ENCODE measurements at regions not wholly inside any gene's neighbourhood (a gene's known extent, or its start where the extent isn't known, plus 50 kb on each side); places are given as distances from the start of the nearest gene placed in this dataset.

DNA sequence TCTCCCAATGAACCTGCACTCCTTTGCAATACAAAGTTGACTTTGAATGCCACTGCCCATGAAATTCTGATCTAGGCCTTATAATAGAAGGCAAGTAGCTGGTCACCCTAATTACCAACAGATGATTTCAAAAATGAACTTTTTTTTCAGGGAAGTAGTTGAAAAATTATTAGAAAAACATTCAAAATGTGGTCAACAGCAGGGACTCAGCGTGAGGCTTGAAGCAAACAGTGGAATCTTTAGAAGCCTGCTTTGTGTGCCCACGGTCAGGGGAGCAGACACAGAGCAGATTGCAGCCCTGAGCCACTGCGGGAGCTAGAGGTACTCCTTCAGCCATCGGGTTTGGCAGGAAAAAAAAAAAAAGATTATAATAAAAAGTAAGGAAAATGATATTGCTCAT, 87.1 kb upstream of the HEY2 start:
- H3K36me3 Mint-ChIP-seq = no peaks in the 10 kb centered on the region; the same call in 1 of the 2 replicates
- ATAC-seq (no peak), DNase-seq (ENCODE audit: low spot score) (no peak)
- no peak overlapping the region for H3K27ac Mint-ChIP-seq
- peaks cover 9% of the 10 kb centered on the region for H3K4me1 Mint-ChIP-seq
- H3K9me3 Mint-ChIP-seq = no peaks in the 10 kb centered on the region
- TF ChIP-seq, protein P1, sequence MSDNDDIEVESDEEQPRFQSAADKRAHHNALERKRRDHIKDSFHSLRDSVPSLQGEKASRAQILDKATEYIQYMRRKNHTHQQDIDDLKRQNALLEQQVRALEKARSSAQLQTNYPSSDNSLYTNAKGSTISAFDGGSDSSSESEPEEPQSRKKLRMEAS (CRISPR knock-in tag; IDR thresholded peaks at IDR 0.05) = no peak
- TF ChIP-seq NFYB (CRISPR knock-in tag; conservative IDR thresholded peaks at IDR 0.05; ENCODE audit: low read depth) = no peak
- no peak for TF ChIP-seq AR (CRISPR knock-in tag; IDR thresholded peaks at IDR 0.05)
- TF ChIP-seq ZNF671 (CRISPR knock-in tag; IDR thresholded peaks at IDR 0.05) = no peak
- no peak for TF ChIP-seq MXD4 (CRISPR knock-in tag; IDR thresholded peaks at IDR 0.05; ENCODE audit: borderline replicate concordance)
- TF ChIP-seq, protein P2, sequence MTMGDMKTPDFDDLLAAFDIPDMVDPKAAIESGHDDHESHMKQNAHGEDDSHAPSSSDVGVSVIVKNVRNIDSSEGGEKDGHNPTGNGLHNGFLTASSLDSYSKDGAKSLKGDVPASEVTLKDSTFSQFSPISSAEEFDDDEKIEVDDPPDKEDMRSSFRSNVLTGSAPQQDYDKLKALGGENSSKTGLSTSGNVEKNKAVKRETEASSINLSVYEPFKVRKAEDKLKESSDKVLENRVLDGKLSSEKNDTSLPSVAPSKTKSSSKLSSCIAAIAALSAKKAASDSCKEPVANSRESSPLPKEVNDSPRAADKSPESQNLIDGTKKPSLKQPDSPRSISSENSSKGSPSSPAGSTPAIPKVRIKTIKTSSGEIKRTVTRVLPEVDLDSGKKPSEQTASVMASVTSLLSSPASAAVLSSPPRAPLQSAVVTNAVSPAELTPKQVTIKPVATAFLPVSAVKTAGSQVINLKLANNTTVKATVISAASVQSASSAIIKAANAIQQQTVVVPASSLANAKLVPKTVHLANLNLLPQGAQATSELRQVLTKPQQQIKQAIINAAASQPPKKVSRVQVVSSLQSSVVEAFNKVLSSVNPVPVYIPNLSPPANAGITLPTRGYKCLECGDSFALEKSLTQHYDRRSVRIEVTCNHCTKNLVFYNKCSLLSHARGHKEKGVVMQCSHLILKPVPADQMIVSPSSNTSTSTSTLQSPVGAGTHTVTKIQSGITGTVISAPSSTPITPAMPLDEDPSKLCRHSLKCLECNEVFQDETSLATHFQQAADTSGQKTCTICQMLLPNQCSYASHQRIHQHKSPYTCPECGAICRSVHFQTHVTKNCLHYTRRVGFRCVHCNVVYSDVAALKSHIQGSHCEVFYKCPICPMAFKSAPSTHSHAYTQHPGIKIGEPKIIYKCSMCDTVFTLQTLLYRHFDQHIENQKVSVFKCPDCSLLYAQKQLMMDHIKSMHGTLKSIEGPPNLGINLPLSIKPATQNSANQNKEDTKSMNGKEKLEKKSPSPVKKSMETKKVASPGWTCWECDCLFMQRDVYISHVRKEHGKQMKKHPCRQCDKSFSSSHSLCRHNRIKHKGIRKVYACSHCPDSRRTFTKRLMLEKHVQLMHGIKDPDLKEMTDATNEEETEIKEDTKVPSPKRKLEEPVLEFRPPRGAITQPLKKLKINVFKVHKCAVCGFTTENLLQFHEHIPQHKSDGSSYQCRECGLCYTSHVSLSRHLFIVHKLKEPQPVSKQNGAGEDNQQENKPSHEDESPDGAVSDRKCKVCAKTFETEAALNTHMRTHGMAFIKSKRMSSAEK (CRISPR knock-in tag; IDR thresholded peaks at IDR 0.05; ENCODE audit: borderline replicate concordance) = no peak
- no peak for TF ChIP-seq ESRRA (CRISPR knock-in tag; IDR thresholded peaks at IDR 0.05; ENCODE audit: borderline replicate concordance)
- TF ChIP-seq ZNF512 (CRISPR knock-in tag; IDR thresholded peaks at IDR 0.05; ENCODE audit: borderline replicate concordance) = no peak
- no peak for TF ChIP-seq ATF6 (CRISPR knock-in tag; IDR thresholded peaks at IDR 0.05)
- TF ChIP-seq RELA (CRISPR knock-in tag; IDR thresholded peaks at IDR 0.05; ENCODE audit: borderline replicate concordance) = no peak
- TF ChIP-seq SOX15 (CRISPR knock-in tag; IDR thresholded peaks at IDR 0.05) = no peak
- no peak for TF ChIP-seq FOXK1 (CRISPR knock-in tag; IDR thresholded peaks at IDR 0.05)
- no peak for TF ChIP-seq ZNF281 (CRISPR knock-in tag; IDR thresholded peaks at IDR 0.05)
- ChIA-PET CTCF (no interaction called here), POLR2A (no interaction called here)
- no peak overlapping the region for H3K4me3 Mint-ChIP-seq
- H3K27me3 Mint-ChIP-seq (ENCODE audit: low read depth) = peaks cover 20% of the 10 kb centered on the region

All from WTC11 (cell line).